Upper lobe of left lung (tissue), 4 donors: ENCODE measurements at regions not wholly inside any gene's neighbourhood (a gene's known extent, or its start where the extent isn't known, plus 50 kb on each side); places are given as distances from the start of the nearest gene placed in this dataset.

Experiments
- EP300 ChIP-seq, 4 donors: sonication (generic); formaldehyde crosslinking; IDR thresholded peaks; one replicate each; pipeline ENCODE4 v1.5.1; 2017; ENCODE audit warnings: antibody characterized with exemption in 4 of 4, control low read depth in 2 of 4
- POLR2A ChIP-seq, 4 donors: fragments of 450-650 bp; IDR thresholded peaks; one replicate each; pipeline ENCODE4 v1.5.1; 2016 to 2017; ENCODE audit warnings: antibody characterized with exemption in 4 of 4, mild to moderate bottlenecking in 2 of 4
- POLR2AphosphoS5 ChIP-seq, 2 donors: sonication (generic); formaldehyde crosslinking; IDR thresholded peaks; one replicate each; pipeline ENCODE4 v1.5.1; 2017; ENCODE audit warnings: antibody characterized with exemption in 2 of 2
- TF ChIP-seq, protein P1 (sequence below), 6 experiments: fragments of 450-650 bp in 4 of 6; fragments of 200-600 bp in 2 of 6; sonication (generic) in 2 of 6; IDR thresholded peaks; one replicate each; pipeline ENCODE4 v1.5.1; 2016 to 2019; ENCODE audit warnings: antibody characterized with exemption in 6 of 6

DNA sequence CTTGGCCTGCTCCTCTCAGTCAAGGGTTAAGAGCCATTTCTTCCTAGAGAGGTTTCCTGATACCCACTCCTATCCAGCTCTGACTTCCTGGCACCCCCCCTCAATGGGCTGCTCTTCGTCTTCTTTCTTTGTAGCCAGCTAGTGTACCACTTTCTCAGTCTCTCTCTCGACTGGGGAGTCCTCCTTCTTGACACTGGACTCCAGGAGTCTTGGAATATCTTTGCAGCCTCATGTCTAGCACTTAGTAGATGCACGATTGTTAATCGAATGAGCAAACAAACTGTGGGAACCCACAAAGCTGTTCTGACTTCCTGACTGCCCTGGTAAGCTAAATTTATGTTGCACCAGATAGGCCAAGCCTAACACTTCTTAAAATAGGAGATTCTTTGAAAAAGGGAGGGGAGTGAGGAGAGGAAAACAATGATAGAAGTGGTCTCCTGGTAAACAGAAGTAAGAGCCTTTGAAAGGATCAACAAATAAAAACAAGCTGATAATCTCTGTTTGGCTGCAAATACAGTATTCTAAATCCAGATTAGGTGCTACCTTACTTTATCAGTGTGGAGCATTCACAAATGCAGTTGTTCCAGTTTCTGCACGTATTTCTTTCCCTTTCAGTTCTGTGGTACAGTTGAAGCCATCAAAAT, 160.1 kb upstream of the CITED2 start:
- TF ChIP-seq, protein P1, sequence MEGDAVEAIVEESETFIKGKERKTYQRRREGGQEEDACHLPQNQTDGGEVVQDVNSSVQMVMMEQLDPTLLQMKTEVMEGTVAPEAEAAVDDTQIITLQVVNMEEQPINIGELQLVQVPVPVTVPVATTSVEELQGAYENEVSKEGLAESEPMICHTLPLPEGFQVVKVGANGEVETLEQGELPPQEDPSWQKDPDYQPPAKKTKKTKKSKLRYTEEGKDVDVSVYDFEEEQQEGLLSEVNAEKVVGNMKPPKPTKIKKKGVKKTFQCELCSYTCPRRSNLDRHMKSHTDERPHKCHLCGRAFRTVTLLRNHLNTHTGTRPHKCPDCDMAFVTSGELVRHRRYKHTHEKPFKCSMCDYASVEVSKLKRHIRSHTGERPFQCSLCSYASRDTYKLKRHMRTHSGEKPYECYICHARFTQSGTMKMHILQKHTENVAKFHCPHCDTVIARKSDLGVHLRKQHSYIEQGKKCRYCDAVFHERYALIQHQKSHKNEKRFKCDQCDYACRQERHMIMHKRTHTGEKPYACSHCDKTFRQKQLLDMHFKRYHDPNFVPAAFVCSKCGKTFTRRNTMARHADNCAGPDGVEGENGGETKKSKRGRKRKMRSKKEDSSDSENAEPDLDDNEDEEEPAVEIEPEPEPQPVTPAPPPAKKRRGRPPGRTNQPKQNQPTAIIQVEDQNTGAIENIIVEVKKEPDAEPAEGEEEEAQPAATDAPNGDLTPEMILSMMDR (IDR thresholded peaks at IDR 0.05): no peak
- no peak for TF ChIP-seq POLR2A (IDR thresholded peaks at IDR 0.05)
- no peak for TF ChIP-seq POLR2AphosphoS5 (IDR thresholded peaks at IDR 0.05)
- TF ChIP-seq EP300 (IDR thresholded peaks at IDR 0.05): no peak
